ENCODE measurements at regions not wholly inside any gene's neighbourhood (a gene's known extent, or its start where the extent isn't known, plus 50 kb on each side); places are given as distances from the start of the nearest gene placed in this dataset.

DNA sequence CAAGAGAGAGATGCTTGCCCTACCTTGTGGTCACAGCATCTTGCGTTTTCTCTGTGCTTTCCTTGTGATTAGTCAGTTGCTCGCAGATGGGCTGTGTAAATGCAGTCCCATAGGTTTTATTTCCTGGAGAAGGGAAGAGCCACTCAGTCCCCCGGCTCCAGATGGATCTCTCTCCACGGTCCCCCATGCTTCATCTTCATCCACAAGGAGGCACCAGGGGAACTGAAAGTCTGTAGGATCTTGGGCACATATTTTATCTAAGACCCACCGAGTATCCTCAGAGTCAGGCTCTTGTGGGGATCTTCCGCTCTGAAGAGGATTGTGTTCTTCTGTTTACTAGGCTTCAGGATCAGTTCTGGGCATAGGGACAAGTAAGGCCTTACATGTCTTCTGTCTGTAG lies 66.8 kb upstream of the E2F8 start:
- DNase-seq (ENCODE audit: low read depth in 1 of 2, low spot score in 2 of 2), result no peak
- H3K4me3 ChIP-seq, result no peak overlapping the region
- peaks cover 4% of the 10 kb centered on the region; the same call in 1 of the 2 replicates for H3K27me3 ChIP-seq (replicated peaks)
- no peaks in the 10 kb centered on the region for H3K9me3 ChIP-seq (replicated peaks)
- no peaks in the 10 kb centered on the region for H3K4me1 ChIP-seq (replicated peaks)
- no peak overlapping the region for H3K27ac ChIP-seq
- no peaks in the 10 kb centered on the region for H3K36me3 ChIP-seq

DNA sequence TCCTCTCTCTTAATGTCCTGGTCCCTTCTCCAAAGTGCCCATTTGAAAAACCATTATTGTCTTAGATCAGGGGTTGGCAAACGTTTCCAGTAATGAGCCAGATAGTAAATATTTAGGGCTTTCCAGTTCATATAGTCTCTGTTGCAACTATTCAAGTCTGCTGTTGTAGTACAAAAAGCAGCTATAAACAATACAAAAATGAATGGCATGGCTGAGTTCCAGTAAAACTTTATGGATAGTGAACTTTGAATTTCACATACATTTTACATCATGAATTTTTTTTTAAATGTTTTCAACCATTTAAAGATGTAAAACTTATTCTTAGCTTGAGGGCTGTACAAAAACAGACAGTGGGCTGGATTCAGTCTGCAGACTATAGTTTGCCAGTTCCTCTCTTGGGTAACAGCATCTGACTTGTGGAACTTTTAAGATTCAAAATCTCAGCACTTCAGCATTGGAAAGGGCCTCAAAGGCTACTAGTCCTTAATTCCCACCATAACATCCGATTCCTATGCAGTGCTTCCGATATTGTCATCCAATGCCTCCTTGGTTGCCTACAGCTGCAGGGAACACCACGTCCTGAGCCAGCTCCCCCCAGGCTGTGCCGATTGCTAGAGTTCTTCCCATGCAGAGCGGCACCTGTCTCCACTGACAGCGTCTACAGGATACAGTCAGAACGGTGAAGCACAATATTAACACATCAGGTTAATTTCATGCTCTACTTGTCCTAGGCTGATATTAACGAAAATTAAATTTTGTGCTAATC lies 65.6 kb upstream of the E2F8 start:
- Histone ChIP-seq H3K4me3 (no peak overlapping the region), H3K27me3 (replicated peaks) (peaks cover 4% of the 10 kb centered on the region; the same call in 1 of the 2 replicates), H3K4me1 (replicated peaks) (no peaks in the 10 kb centered on the region), H3K27ac (no peak overlapping the region), H3K36me3 (no peaks in the 10 kb centered on the region), H3K9me3 (replicated peaks) (no peaks in the 10 kb centered on the region)
- no peak for DNase-seq (ENCODE audit: low read depth in 1 of 2, low spot score in 2 of 2)

DNA sequence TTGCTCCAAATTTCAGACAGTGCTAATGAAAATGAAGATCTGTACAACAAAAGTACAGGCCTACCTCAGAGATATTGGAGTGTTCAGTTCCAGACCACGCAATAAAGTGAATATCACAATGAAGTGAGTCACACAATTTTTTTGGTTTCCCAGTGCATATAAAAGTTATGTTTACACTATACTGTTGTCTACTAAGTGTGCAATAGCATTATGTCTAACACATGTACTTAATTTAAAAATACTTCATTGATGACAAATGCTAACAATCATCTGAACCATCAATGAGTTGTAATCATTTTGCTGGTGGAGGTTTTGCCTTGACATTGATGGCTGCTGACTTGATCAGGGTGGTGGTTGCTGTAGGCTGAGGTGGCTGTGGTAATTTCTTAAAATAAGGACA lies 60.6 kb upstream of the E2F8 start:
- Histone ChIP-seq H3K27me3 (replicated peaks) (no peaks in the 10 kb centered on the region), H3K9me3 (replicated peaks) (no peaks in the 10 kb centered on the region), H3K4me3 (no peak overlapping the region), H3K27ac (no peak overlapping the region), H3K36me3 (no peaks in the 10 kb centered on the region), H3K4me1 (replicated peaks) (no peaks in the 10 kb centered on the region)
- no peak for DNase-seq (ENCODE audit: low read depth in 1 of 2, low spot score in 2 of 2)

DNA sequence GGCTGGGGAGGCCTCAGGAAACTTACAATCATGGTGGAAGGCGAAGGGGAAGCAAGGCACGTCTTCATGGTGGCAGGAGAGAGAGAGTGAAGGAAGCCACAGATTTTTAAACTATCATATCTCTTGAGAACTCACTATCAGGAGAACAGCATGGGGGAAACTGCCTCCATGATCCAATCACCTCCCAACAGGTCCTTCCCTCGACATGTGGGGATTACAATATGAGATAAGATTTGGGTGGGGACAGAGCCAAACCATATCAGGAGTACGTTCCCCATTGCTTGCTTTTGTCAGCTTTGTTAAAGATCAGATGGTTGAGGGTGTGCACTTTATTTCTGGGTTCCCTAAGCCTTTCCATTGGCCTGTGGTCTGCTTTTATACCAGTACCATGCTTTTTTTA lies 53.7 kb upstream of the E2F8 start:
- no peak for DNase-seq (ENCODE audit: low read depth in 1 of 2, low spot score in 2 of 2)
- no peak overlapping the region for H3K27ac ChIP-seq
- no peak overlapping the region for H3K4me3 ChIP-seq
- H3K9me3 ChIP-seq (replicated peaks), result no peaks in the 10 kb centered on the region
- H3K4me1 ChIP-seq (replicated peaks), result no peaks in the 10 kb centered on the region
- no peaks in the 10 kb centered on the region for H3K27me3 ChIP-seq (replicated peaks)
- H3K36me3 ChIP-seq, result no peaks in the 10 kb centered on the region

DNA sequence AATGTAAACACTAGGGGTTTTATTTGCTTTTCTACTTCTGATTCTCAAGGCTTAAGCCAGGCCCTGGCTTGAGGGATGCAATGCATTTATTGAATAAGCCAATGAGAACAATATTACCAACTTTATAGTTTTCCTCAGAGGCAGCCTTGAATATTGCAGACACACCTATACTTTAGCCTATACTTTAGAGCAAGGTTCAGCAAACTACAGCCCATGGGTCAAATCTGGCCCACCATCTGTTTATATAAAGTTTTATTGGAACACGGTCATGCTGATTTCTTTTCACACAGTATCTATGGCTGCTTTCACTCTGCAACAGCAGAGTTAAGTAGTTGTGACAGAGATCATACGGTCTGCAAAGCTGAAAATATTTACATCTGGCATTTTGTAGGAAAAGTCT lies 50.3 kb upstream of the E2F8 start:
- Histone ChIP-seq H3K4me1 (replicated peaks) (no peaks in the 10 kb centered on the region), H3K27ac (no peak overlapping the region), H3K9me3 (replicated peaks) (no peaks in the 10 kb centered on the region), H3K36me3 (no peaks in the 10 kb centered on the region), H3K27me3 (replicated peaks) (no peaks in the 10 kb centered on the region), H3K4me3 (no peak overlapping the region)
- no peak for DNase-seq (ENCODE audit: low read depth in 1 of 2, low spot score in 2 of 2)

Measured in SJSA1 (cell line).